ENCODE measurements at regions not wholly inside any gene's neighbourhood (a gene's known extent, or its start where the extent isn't known, plus 50 kb on each side); places are given as distances from the start of the nearest gene placed in this dataset.

DNA sequence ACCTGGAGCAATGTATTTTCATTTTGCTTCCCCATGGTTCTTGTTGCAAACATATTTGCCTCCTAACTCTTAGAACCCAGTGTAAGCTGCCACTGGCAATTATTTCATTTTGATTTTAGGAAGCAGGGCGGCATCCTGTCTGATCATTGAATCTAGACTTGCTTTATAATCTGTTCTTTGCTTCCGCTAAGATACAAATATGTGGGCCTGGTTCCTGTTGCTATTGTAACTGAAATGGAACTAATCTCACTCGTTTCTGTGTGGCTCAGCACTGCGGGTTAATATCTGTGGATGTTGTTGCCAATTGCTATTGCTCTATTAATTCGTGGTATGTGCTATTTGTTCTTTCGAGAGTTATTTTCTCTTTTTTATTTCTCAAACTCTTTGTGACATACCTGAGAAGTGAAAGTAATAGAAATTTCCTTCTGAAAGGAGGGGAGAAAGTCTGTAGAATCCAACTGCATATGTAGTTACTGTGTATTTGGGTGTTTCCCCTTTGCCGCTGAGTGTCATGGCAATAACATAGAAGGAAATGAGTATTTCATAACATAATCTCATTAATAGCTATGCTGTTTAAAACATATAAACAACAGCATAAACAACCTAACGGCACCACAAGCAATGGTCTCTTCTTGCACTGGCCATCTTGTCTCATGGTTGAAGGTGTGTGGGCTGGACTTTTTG lies 62.4 kb downstream of the FZD1 start:
- TF ChIP-seq, protein P1, sequence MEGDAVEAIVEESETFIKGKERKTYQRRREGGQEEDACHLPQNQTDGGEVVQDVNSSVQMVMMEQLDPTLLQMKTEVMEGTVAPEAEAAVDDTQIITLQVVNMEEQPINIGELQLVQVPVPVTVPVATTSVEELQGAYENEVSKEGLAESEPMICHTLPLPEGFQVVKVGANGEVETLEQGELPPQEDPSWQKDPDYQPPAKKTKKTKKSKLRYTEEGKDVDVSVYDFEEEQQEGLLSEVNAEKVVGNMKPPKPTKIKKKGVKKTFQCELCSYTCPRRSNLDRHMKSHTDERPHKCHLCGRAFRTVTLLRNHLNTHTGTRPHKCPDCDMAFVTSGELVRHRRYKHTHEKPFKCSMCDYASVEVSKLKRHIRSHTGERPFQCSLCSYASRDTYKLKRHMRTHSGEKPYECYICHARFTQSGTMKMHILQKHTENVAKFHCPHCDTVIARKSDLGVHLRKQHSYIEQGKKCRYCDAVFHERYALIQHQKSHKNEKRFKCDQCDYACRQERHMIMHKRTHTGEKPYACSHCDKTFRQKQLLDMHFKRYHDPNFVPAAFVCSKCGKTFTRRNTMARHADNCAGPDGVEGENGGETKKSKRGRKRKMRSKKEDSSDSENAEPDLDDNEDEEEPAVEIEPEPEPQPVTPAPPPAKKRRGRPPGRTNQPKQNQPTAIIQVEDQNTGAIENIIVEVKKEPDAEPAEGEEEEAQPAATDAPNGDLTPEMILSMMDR (IDR thresholded peaks at IDR 0.05) = no peak
- no peak for TF ChIP-seq POLR2A (IDR thresholded peaks at IDR 0.05)
